Activated naive CD8-positive, alpha-beta T cell treated with anti-CD3 and anti-CD28 coated beads for 36 hours (primary cell): ENCODE measurements at regions not wholly inside any gene's neighbourhood (a gene's known extent, or its start where the extent isn't known, plus 50 kb on each side); places are given as distances from the start of the nearest gene placed in this dataset.

Experiments used
- DNase-seq: peaks from one replicate; pipeline ENCODE4 v3.0.0; 2021
- H3K27ac Mint-ChIP-seq: one replicate; pipeline ENCODE4 v1.8.0; 2022; ENCODE audit warnings: mild to moderate bottlenecking, moderate library complexity, mixed read lengths
- H3K27me3 Mint-ChIP-seq: one replicate; pipeline ENCODE4 v1.8.0; 2022; ENCODE audit warnings: mild to moderate bottlenecking, mixed read lengths
- H3K36me3 Mint-ChIP-seq: one replicate; pipeline ENCODE4 v1.8.0; 2021; ENCODE audit warnings: mild to moderate bottlenecking, mixed read lengths
- H3K4me1 Mint-ChIP-seq: one replicate; pipeline ENCODE4 v1.8.0; 2021; ENCODE audit warnings: mixed read lengths
- H3K4me3 Mint-ChIP-seq: one replicate; pipeline ENCODE4 v1.8.0; 2022; ENCODE audit warnings: mild to moderate bottlenecking, moderate library complexity, mixed read lengths
- H3K9me3 Mint-ChIP-seq: one replicate; pipeline ENCODE4 v1.8.0; 2022; ENCODE audit warnings: mixed read lengths

DNA sequence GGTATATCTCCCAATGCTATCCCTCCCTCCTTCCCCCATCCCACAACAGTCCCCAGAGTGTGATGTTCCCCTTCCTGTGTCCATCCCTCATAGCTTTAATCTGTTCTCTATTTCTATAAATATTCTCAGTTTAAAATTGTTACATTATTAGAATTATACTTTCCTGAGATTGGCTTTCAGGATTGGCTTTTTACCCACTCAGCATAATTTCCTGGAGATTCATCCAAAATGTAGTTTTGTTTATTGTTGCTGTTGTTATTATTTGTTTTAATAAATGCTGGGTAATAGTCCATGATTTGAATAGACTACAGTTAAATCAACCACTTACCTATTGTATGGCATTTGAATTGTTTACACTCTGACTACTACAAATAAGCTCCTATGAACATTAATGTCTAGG lies 936.4 kb downstream of the FAT4 start:
- no peaks in the 10 kb centered on the region for H3K36me3 Mint-ChIP-seq
- no peaks in the 10 kb centered on the region for H3K4me1 Mint-ChIP-seq
- no peak overlapping the region for H3K4me3 Mint-ChIP-seq
- no peak for DNase-seq
- H3K27ac Mint-ChIP-seq: no peak overlapping the region
- no peaks in the 10 kb centered on the region for H3K27me3 Mint-ChIP-seq
- H3K9me3 Mint-ChIP-seq: peaks cover 8% of the 10 kb centered on the region

GRCh38 chr4:126262665-126263064 lies 947.9 kb downstream of the FAT4 start:
- DNase-seq: no peak
- Mint-ChIP-seq H3K27ac (no peak overlapping the region), H3K36me3 (no peaks in the 10 kb centered on the region), H3K4me1 (no peaks in the 10 kb centered on the region), H3K4me3 (no peak overlapping the region), H3K27me3 (no peaks in the 10 kb centered on the region), H3K9me3 (no peaks in the 10 kb centered on the region)

- H3K4me1 Mint-ChIP-seq: no peaks in the 10 kb centered on the region
- H3K36me3 Mint-ChIP-seq: no peaks in the 10 kb centered on the region
- no peak for DNase-seq
- no peaks in the 10 kb centered on the region for H3K9me3 Mint-ChIP-seq
- H3K27me3 Mint-ChIP-seq: no peaks in the 10 kb centered on the region
- H3K27ac Mint-ChIP-seq: no peak overlapping the region
- no peak overlapping the region for H3K4me3 Mint-ChIP-seq
Observed at GRCh38 chr4:126264839-126265238, 950.1 kb downstream of the FAT4 start.

DNA sequence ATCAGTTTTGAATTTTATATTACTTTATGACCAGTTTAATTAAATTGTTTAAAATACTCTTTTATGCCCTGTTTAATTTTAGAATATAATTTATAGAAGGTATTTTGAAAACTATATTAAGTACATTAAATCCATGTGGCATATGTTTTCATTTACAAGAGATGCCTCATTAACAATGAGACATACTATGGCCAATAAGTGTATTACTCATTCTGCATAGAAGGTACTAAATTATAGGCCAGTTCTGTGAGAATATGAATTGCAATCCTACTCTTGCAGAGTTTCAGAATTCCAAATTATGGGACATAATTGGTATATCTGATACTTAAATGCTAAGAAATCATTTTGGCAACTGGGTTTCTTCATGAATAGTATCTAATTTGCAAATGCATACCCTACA lies 951.1 kb downstream of the FAT4 start:
- Mint-ChIP-seq H3K27me3 (no peaks in the 10 kb centered on the region), H3K36me3 (no peaks in the 10 kb centered on the region), H3K4me1 (no peaks in the 10 kb centered on the region), H3K9me3 (no peaks in the 10 kb centered on the region), H3K4me3 (no peak overlapping the region), H3K27ac (no peak overlapping the region)
- DNase-seq: no peak

- H3K27ac Mint-ChIP-seq: no peak overlapping the region
- no peak for DNase-seq
- no peak overlapping the region for H3K4me3 Mint-ChIP-seq
- peaks cover 2% of the 10 kb centered on the region for H3K9me3 Mint-ChIP-seq
- H3K27me3 Mint-ChIP-seq: no peaks in the 10 kb centered on the region
- H3K36me3 Mint-ChIP-seq: no peaks in the 10 kb centered on the region
- H3K4me1 Mint-ChIP-seq: no peaks in the 10 kb centered on the region
Observed at GRCh38 chr4:126267689-126268088, 952.9 kb downstream of the FAT4 start.

DNA sequence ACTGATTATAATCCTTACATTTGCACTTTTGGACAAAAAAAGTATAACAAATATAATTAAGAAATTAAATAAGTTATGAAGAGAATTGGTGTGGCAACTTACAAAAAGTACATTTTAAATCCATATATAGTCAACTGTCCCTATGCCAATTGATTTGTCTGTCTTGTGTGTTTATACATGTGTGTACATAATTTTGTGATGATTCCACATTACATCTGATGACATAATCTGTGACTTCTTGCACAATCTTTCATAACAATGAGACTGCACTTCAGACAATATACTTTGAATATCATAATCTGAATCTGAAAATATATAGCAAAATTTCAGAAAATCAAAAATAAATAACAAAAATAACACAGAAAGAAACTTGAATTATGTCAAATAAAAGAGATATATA lies 953.4 kb downstream of the FAT4 start:
- Mint-ChIP-seq H3K27ac (no peak overlapping the region), H3K4me3 (no peak overlapping the region), H3K4me1 (no peaks in the 10 kb centered on the region), H3K9me3 (peaks cover 2% of the 10 kb centered on the region), H3K27me3 (no peaks in the 10 kb centered on the region), H3K36me3 (no peaks in the 10 kb centered on the region)
- DNase-seq: no peak

- Mint-ChIP-seq H3K9me3 (peaks cover 2% of the 10 kb centered on the region), H3K4me1 (no peaks in the 10 kb centered on the region), H3K36me3 (no peaks in the 10 kb centered on the region), H3K4me3 (no peak overlapping the region), H3K27me3 (no peaks in the 10 kb centered on the region), H3K27ac (no peak overlapping the region)
- no peak for DNase-seq
Observed at GRCh38 chr4:126269106-126269505, 954.4 kb downstream of the FAT4 start.

- no peaks in the 10 kb centered on the region for H3K4me1 Mint-ChIP-seq
- H3K9me3 Mint-ChIP-seq: peaks cover 2% of the 10 kb centered on the region
- H3K4me3 Mint-ChIP-seq: no peak overlapping the region
- no peak for DNase-seq
- no peaks in the 10 kb centered on the region for H3K36me3 Mint-ChIP-seq
- no peaks in the 10 kb centered on the region for H3K27me3 Mint-ChIP-seq
- no peak overlapping the region for H3K27ac Mint-ChIP-seq
Observed at GRCh38 chr4:126271292-126271691, 956.5 kb downstream of the FAT4 start.

DNA sequence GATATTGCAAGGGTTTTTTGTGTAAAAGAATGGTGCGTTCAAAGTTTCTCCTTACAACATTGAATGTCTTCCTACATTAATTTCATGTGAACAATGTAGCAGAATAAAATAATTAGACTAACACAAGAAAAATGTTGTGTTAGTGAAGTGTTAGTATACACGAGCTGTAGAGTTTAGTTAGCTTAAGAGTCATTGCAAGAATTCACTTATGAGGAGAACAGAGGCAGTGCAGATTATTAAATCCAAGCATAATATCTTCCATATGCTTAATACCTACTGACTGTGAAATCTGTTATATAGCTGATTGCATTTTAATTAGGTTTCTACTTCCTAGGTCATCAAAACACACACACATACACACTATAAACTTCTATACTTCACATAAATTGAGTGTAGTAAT lies 959.0 kb downstream of the FAT4 start:
- H3K27ac Mint-ChIP-seq: no peak overlapping the region
- no peak overlapping the region for H3K4me3 Mint-ChIP-seq
- H3K36me3 Mint-ChIP-seq: no peaks in the 10 kb centered on the region
- H3K9me3 Mint-ChIP-seq: peaks cover 2% of the 10 kb centered on the region
- no peak for DNase-seq
- no peaks in the 10 kb centered on the region for H3K27me3 Mint-ChIP-seq
- no peaks in the 10 kb centered on the region for H3K4me1 Mint-ChIP-seq

DNA sequence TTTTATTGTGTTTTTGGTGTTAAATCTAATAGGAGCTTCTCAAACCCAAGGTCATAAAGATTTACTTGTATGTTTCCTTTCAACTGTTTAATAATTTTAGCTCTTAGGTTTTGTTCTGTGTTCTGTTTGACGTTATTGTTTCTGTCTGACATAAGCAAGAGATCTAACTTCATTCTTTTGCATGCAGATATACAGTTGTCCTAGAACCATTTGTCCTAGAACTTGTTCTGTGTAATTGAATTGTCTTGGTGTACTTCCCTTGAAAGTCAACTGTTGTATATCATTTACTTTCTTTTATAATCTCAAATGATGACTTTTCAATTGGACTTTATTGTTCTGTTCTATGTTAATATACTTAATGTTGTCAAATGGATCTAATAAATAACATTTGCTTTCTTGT lies 977.1 kb downstream of the FAT4 start:
- Mint-ChIP-seq H3K27ac (no peak overlapping the region), H3K27me3 (no peaks in the 10 kb centered on the region), H3K4me1 (no peaks in the 10 kb centered on the region), H3K36me3 (no peaks in the 10 kb centered on the region), H3K9me3 (no peaks in the 10 kb centered on the region), H3K4me3 (no peak overlapping the region)
- DNase-seq: no peak

GRCh38 chr4:126298271-126298670 lies 983.5 kb downstream of the FAT4 start:
- no peak for DNase-seq
- Mint-ChIP-seq H3K4me1 (no peaks in the 10 kb centered on the region), H3K36me3 (no peaks in the 10 kb centered on the region), H3K27me3 (no peaks in the 10 kb centered on the region), H3K9me3 (peaks cover 13% of the 10 kb centered on the region), H3K4me3 (no peak overlapping the region), H3K27ac (no peak overlapping the region)

GRCh38 chr4:126306152-126306869 lies 991.6 kb downstream of the FAT4 start:
- Mint-ChIP-seq H3K4me1 (no peaks in the 10 kb centered on the region), H3K9me3 (peaks cover 8% of the 10 kb centered on the region), H3K27me3 (no peaks in the 10 kb centered on the region), H3K27ac (no peak overlapping the region), H3K36me3 (no peaks in the 10 kb centered on the region), H3K4me3 (no peak overlapping the region)
- DNase-seq: no peak

- Mint-ChIP-seq H3K4me3 (no peak overlapping the region), H3K36me3 (no peaks in the 10 kb centered on the region), H3K27me3 (no peaks in the 10 kb centered on the region), H3K9me3 (peaks cover 4% of the 10 kb centered on the region), H3K4me1 (no peaks in the 10 kb centered on the region), H3K27ac (no peak overlapping the region)
- no peak for DNase-seq
Observed at GRCh38 chr4:126318376-126318775, 1003.6 kb downstream of the FAT4 start.

DNA sequence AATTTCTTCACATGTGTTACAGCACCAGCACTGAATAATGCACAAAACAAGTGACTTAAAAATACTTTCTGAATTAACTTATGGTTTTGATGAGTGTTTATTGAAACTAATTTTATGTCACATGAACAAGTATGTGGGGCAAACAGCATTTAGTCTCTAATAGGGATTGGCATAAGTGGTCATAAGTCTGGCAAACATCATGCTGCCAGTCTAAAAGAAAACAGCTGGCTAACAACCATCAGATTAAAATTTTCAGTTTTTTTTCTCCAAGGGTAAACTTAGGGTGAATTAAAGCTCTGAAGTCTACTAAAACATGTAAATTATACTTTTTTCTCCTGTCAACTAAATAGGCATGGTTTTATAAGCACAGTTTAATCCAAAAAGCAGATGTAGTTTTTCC lies 1014.2 kb downstream of the FAT4 start:
- DNase-seq: no peak
- Mint-ChIP-seq H3K27ac (no peak overlapping the region), H3K9me3 (peaks cover 3% of the 10 kb centered on the region), H3K27me3 (no peaks in the 10 kb centered on the region), H3K4me3 (no peak overlapping the region), H3K4me1 (no peaks in the 10 kb centered on the region), H3K36me3 (no peaks in the 10 kb centered on the region)

DNA sequence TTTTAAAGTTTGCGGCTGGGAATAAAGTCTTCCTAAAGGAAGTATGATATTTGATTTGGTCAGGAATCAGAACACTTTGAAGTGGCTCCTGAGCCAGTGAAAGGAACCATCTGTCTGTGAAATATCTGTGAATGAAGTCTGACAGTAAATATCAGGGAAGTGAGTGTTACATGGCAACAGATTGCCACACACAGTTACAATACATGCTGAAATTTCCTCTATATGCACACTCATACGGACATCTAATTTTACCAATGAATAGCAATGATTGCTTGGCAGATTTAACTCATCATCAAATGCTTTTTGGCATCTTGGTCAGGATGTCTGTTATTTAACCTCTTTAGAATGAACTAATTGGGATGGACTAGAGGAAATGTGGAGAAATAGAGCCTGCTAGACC lies 1023.8 kb downstream of the FAT4 start:
- Mint-ChIP-seq H3K4me1 (no peaks in the 10 kb centered on the region), H3K27ac (no peak overlapping the region), H3K36me3 (no peaks in the 10 kb centered on the region), H3K27me3 (no peaks in the 10 kb centered on the region), H3K4me3 (no peak overlapping the region), H3K9me3 (peaks cover 3% of the 10 kb centered on the region)
- DNase-seq: no peak

- Mint-ChIP-seq H3K4me1 (no peaks in the 10 kb centered on the region), H3K27ac (no peak overlapping the region)
Observed at GRCh38 chr4:126341927-126342326, 1027.2 kb downstream of the FAT4 start.

More at GRCh38 chr4:126341927-126342326, 1027.2 kb downstream of the FAT4 start:
- no peaks in the 10 kb centered on the region for H3K9me3 Mint-ChIP-seq
- no peaks in the 10 kb centered on the region for H3K36me3 Mint-ChIP-seq
- no peaks in the 10 kb centered on the region for H3K27me3 Mint-ChIP-seq
- no peak overlapping the region for H3K4me3 Mint-ChIP-seq
- DNase-seq: no peak
